PC-9 (cell line): ENCODE measurements at regions not wholly inside any gene's neighbourhood (a gene's known extent, or its start where the extent isn't known, plus 50 kb on each side); places are given as distances from the start of the nearest gene placed in this dataset.

Source experiments
- EZH2 ChIP-seq: fragments of 200-600 bp; sonication (generic); IDR thresholded peaks from 2 replicates; pipeline ENCODE4 v1.8.0; 2017; ENCODE audit warnings: antibody characterized with exemption, low read depth
- TF ChIP-seq, protein P1 (sequence below): fragments of 200-600 bp; sonication (generic); conservative IDR thresholded peaks from 2 replicates; pipeline ENCODE4 v1.6.1; 2017; ENCODE audit warnings: mixed run types, antibody characterized with exemption, mild to moderate bottlenecking, moderate library complexity

- TF ChIP-seq, protein P1, sequence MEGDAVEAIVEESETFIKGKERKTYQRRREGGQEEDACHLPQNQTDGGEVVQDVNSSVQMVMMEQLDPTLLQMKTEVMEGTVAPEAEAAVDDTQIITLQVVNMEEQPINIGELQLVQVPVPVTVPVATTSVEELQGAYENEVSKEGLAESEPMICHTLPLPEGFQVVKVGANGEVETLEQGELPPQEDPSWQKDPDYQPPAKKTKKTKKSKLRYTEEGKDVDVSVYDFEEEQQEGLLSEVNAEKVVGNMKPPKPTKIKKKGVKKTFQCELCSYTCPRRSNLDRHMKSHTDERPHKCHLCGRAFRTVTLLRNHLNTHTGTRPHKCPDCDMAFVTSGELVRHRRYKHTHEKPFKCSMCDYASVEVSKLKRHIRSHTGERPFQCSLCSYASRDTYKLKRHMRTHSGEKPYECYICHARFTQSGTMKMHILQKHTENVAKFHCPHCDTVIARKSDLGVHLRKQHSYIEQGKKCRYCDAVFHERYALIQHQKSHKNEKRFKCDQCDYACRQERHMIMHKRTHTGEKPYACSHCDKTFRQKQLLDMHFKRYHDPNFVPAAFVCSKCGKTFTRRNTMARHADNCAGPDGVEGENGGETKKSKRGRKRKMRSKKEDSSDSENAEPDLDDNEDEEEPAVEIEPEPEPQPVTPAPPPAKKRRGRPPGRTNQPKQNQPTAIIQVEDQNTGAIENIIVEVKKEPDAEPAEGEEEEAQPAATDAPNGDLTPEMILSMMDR = no peak
- no peak for TF ChIP-seq EZH2
Measured at GRCh38 chr12:45582986-45583659, 146.4 kb upstream of the ARID2 start.
